GM19328 (cell line): ENCODE measurements at regions not wholly inside any gene's neighbourhood (a gene's known extent, or its start where the extent isn't known, plus 50 kb on each side); places are given as distances from the start of the nearest gene placed in this dataset.

Experiments
- ATAC-seq: cut with Tn5 transposase; IDR thresholded peaks from one replicate; pipeline ENCODE4 v1.9.1; 2021; ENCODE audit warnings: mild to moderate bottlenecking, moderate library complexity; ENCODE audit not compliant: unreplicated experiment

DNA sequence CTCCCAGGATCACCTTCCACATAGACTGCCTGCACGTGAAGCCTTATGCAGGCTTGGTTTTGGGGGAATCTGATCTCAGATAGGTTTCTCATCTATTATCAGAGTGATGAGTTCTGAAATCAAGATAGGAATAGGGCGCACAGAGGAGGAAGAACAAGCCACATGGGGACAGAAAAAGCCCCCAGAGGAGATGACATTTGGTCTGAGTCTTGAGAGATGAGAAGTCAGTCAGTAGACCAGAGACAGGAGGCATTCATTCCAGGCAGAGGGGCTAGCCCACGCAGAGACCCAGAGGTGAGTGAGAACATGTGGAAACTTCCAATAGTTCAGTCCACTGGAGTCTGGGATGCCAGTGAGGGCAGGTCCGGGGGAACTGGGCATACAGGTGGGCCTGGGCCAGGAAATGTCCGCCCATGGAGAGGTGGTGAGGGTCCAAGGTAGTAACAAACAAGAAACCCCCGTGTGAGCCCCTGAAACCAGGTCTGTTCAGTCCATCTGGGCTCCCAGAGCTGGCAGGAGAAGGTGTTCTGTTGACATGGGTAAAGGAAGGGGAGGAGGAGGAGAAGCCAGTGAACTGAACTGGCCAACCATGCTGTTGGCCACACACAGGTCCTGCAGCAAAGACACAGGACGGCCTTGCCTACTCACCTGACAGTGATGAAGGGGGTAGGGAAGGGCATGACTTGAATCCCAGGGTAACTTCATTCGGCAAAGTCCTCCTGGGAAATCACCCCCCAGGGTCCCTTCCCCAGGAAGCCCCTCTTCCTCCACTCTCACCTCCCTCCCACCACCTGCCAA, 69.3 kb upstream of the SMNDC1 start:
- no peak for ATAC-seq

DNA sequence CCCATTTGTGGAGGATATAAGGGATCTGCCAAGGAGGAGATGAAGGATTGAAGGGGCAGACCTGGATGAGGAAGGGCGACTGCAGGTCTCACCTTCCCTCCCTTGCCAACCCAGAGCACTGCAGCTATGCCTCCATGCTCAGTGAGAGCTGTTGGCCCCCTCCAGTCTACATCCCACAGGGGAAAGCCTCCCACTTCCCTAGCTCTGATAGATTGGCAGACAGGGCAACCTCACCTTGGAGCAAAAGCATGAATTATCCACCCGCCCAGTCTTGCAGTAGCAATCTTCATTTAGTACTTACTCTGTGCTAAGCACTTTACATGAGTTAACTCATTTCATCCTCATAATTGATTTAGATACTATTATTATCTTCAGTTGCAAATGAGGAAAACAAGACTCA, 70.4 kb upstream of the SMNDC1 start:
- no peak for ATAC-seq

DNA sequence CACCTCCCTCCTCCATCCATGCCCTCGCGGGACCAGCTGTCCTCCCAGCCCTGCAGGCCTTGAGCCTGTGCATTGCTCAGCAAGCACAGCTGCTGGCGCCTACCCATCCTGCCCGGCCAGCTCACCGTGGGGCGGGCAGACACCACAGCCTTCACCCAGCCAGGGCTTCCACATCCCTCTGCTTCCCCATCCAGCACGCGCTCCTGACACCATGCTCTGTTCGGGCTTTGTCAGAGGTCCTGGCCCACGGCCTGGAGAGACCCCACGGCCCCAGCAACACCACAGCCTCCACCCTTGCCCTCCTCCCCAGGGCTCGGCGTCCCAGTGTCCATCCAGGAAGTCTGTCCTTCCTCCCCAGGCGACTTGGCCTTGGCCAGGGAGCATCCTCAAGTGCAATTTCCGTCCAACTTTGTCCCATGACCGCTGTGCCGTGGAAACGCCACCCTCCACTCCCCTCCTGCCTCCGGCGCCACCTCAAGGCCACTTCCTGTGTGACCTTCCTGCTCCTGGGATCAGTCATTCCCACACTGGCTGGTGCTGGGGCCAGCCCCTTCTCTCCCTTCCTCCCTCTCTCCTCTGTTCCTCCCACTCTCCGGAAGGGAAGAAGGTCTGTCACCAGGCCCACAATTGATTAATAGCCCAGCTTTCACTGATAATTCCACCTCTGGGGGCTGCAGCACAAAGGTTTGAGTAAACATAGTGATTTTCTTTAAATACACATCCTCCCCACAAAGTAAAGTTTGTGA, 71.5 kb upstream of the SMNDC1 start:
- ATAC-seq = no peak

DNA sequence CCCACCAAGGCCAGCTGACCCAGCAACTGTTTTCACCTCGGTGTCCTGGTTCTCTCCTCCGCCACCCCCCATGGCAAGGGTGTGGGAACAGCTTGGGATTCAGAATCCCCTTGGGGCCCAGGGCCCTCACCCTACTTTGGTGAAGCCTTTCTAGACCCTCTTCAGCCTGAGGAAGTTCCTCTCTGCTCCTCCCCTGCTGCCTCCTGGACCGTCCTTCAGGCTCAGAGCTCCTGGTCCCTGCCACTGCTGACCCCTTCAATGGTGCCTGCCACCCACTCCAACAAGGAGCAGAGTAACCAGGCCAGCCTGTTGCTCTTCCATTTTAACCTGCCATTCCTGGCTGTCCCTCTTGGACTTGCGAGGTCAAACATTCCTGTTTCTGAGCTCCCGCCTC, 72.0 kb upstream of the SMNDC1 start:
- ATAC-seq = no peak

DNA sequence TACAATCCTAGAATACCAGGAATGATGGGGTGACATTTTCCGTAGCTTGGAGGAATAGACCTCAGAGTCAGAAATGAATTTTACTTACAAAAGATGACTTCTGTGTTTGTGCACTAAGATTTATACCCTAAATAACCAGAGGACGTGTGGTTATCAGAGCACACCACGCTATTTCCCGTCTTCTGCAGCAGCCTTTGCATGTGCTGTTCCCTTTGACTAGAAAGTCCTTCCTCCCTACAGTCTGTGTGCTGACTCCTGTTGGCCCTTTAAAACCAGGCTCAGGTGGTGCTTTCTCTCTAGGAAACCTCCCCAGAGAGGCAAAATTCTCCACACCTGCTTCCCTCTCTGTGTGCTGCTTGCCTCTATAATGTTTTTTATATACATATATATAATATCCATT, 73.3 kb upstream of the SMNDC1 start:
- ATAC-seq = no peak

DNA sequence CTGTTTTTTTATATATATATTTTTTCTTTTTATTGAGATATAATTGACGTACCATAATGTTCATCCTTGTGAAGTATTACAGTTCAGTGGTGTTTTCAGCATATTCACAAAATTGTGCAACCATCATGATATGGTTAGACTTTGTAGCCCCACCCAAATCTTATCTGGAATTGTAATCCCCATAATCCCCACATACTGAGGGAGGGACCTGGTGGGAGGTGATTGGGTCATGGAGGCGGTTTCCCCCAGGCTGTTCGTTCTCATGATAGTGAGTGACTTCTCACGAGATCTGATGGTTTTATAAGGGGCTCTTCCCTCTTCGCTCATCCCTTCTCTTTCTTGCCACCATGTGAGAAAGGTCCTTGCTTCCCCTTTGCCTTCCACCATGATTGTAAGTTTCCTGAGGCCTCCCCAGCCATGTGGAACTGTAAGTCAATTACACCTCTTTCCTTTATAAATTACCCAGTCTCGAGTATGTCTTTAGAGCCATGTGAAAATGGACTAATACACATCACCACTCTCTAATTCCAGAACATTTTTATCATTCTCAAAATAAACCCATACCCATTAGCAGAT, 73.9 kb upstream of the SMNDC1 start:
- no peak for ATAC-seq

DNA sequence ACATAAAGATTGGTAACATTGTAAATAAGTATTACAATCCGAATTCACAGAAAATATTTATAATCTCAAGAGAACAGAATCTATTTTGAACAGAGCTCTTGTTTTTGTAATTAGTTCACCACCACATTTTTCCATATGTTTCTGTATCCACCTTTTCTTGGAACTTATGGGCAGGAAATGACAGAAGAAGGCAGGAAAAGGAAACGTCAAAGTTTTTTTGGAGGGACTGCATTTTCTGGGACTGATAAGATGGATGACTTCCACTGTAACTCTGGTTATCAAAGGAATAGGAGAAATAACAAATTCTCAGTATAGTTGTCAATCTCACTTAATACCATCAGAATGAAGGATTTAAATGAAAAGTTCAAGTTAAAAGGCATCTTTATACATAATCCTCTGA, 75.1 kb upstream of the SMNDC1 start:
- ATAC-seq = no peak

DNA sequence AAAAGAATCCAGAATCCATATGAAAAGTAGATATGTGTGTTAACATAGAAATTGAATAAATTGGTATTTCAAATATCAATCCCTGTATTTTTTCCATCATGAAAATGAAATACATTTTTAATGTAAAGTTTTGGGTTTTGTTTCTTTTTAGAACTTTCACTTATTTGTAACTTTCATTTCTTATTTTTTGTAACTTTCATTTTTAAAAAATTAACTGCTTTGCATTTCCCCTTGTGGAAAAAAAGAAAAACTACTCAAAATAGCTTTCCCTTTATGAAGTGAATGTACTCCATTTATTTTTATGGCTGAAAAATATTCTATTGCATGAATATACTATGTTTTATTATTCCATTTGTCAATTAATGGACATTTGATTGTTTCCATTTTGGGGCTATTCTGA, 75.6 kb upstream of the SMNDC1 start:
- no peak for ATAC-seq

DNA sequence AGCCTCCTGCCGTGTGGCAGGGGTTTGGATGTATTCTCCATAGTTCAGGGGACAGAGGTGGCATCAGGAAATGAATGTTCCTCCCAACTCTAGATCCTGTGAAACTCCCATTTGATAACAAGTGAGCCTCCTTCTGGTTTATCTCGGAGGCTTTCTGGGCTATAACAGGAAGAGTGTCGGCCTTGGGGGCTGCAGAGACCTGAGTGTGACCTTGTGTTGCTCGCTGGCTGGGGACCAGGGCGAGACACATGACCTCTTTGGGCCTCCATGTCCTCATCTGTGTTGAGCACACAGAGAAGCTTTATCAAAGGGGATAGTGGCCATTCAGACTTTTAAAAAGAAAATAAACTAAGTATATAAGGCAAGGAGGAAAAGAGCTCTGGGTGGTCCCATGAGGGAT, 78.0 kb upstream of the SMNDC1 start:
- ATAC-seq = no peak

DNA sequence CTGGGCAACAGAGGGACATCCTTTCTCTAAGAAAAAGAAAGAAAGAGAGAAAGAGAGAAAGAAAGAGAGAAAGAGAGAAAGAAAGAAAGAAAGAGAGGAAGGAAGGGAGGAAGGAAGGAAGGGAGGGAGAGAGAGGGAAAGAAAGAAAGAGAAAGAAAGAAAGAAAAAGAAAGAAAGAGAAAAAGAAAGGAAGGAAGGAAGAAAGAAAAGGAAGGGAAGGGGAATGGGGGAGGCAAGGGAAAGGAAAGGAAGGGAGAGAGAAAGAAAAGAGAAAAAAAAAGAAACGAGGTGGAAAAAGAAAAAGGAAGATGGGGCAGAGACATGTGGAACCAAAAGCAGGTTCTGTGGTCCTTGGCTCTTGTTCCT, 82.9 kb upstream of the SMNDC1 start:
- ATAC-seq = no peak

DNA sequence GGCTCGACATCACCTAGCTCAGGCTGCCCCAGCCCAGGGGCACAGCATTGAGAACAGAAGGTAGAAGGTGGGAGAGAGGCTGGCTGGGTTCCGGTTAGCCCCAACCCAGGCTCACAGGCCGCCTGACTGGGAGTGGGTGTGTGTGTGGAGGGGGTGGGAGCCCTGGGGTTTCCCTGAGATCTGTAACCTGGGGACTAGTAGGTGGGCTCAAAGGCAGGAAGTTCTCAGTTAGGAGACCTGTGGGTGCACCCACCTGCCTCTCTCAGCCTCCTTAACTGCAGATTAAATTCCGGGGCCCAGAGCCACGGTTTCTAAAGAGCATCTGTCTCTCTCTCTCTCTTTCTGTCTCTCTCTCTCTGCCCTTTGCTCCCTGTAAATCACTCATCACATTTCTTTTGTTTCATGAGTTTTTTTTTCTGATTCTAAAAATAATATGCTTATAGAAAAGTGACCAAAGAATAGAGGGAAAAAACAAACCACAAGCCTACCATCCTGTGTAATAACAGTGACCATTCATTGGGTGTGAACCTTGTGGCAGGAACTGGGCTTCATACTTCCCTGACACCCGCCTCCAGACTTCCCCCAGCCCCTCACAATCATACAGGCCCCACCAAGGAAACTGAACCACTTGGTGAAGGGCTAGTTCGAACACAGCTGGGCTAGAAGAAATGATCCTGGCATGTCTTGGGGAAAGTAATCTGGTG, 83.4 kb upstream of the SMNDC1 start:
- peak; percentile 82 for ATAC-seq

DNA sequence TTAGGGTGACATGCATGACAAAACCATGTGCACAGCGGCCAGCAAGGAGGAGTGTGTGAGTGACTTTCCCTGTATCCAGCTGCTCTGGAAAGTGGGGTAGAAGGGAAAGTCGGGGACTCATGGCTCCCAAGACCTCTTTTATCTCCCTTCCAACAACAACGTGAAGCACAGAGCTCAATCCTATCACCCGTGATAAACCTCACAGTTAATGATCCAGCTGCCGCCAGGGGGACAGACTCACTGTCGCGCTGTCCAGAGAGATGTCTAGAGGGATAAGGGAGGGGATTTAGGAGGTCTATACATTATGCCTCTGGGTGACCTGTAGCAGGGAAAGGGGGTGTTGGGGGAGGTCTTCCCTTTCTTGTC, 84.0 kb upstream of the SMNDC1 start:
- ATAC-seq = no peak

DNA sequence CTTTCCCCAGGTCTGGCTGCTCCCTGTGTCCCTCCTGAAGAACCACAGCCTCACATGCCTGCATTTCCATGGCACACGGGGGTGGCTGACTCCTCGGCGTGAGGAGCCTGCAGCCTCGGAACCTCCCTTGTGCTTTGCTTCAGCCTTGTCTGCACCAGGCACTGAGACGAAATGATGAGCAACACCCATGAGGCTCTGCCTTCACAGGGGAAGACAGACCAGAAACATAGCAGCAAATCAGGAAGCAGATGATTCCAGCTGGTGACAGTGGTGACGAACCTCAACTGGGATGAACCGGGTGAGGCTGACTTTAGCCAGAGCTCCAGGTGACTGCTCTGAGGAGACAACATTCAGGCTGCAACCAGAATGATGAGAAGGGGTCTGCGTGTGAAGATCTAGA, 84.5 kb upstream of the SMNDC1 start:
- ATAC-seq = no peak

DNA sequence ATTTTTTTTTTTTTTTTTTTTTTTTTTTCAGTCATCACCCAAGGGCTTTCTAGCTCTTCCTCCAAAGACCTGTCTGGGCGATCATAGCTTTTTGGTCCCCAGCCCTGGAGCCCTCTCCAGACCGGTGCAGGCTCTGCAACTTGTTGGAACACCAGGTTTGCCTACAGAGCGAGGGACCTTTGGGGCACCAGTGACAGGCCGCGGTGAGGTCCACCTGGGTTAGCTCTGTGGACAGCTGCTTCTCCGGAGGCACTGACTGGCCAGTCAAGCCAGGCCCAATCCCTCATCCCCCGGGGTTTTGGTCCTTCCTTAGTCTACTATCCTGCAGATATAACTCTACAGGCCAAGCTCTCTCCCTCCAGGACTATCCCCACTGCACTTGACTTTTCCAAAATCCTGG, 86.8 kb upstream of the SMNDC1 start:
- no peak for ATAC-seq

DNA sequence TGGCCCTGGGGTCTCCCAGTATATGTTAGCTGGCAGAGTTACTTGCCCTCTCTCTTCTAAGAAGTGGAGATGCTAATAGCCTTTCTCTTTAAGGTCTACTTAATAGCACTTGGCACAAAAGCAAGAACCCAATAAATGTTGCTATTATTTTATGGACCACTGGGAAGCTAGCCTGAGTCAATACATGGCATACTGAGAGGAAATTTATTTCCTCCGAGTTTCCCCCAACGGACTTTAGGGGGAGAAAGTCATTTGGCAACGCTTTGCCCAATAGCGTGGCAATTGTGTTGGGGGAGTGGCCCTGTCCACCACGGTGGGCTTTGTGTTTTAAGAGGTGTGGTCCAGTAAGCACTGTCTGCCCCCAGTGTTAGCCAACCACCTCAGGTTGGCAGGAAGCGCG, 87.4 kb upstream of the SMNDC1 start:
- ATAC-seq = no peak

DNA sequence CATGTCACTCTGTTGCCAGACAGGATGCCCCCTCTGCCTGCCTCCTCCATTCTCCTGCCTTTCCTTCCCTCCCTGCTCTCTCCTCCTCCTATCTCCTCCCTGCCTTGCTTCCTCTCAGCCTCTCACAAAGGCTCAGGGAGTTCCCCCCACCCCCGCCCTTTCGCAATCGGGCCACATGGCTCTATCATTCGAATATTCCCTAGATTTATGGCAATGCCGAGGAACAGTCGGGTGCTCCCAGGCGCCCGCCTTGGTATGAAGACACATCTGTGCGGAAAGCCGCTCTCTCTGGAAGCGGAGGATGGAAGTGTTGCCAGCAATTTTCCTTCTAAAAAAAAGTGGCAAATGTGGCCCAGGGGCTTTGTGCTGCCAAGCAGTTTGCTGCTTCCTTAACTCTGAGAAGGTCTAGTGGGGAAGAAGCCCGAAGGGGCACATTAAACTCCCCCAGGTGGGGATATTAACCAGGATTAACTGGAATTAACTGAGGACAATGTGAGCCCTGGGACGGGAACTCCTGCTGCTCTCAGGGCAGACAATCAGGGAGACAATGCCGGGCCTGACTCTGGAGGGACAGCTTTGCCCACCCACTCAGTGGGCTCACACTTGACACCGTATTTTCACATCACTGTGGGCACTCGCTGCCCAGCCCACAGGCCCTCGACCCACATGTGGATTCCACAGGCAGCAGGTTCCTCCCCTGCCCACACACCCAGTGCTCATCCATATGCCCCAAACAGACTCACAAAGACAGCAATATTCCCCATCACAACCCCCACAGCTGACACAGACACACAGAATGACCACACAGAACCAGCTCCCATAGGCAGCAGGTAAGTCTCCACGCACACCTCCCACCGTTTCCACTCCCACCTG, 88.4 kb upstream of the SMNDC1 start:
- ATAC-seq = no peak

DNA sequence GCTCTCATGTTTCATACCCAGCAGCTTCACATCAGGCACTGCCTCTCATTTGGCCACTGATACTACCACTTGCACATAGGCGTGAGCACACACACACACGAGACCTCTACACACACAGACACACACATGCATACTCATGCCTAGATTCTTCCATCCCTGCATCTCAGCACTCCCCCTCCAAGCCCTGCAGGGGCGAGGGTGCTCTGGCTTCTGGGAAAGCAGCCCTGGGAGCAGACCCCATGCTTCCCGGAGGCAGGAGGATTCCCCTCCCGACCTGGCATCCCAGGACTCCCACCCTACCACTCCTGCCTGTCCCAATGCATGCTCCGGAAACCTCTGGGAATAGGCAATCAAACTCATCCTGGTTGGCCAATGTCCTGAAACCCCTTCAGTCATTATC, 89.1 kb upstream of the SMNDC1 start:
- no peak for ATAC-seq

DNA sequence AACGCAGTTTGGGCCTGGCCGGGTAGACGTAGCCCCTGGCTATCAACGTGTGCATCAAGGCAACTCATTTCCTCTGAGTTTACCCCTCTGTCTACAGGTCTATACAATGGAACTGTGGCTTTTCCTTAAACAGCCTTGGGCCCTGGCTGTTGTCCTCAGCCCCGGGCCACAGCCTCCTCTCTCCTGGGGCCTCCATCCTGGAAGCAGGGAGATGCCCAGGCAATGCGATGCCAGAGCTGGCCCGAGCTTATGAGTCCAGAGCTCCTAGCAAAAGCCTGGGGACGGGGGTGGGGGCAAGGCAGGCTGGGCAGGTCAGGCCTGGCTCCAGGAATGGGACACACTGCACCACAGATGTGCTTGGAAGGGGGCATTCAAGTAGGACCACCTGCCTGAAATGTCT, 89.6 kb upstream of the SMNDC1 start:
- no peak for ATAC-seq

DNA sequence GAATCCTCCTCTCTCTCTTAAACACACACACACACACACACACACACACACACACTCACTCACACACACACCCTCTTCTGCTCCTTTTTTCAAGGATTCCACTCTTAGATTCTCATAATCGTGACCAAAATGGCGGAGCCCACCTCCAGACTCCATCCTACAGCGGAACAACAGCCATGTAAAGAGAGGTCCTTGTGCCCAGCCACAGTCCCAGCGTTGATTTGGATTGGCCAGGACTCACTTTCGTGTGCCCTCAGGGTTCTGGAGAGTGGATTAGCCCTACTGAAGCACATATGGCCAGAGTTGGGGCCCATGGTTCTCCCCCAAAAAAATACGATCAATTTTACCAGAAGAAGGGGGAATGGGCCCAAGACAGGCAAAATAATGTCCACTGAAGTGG, 90.2 kb upstream of the SMNDC1 start:
- no peak for ATAC-seq

DNA sequence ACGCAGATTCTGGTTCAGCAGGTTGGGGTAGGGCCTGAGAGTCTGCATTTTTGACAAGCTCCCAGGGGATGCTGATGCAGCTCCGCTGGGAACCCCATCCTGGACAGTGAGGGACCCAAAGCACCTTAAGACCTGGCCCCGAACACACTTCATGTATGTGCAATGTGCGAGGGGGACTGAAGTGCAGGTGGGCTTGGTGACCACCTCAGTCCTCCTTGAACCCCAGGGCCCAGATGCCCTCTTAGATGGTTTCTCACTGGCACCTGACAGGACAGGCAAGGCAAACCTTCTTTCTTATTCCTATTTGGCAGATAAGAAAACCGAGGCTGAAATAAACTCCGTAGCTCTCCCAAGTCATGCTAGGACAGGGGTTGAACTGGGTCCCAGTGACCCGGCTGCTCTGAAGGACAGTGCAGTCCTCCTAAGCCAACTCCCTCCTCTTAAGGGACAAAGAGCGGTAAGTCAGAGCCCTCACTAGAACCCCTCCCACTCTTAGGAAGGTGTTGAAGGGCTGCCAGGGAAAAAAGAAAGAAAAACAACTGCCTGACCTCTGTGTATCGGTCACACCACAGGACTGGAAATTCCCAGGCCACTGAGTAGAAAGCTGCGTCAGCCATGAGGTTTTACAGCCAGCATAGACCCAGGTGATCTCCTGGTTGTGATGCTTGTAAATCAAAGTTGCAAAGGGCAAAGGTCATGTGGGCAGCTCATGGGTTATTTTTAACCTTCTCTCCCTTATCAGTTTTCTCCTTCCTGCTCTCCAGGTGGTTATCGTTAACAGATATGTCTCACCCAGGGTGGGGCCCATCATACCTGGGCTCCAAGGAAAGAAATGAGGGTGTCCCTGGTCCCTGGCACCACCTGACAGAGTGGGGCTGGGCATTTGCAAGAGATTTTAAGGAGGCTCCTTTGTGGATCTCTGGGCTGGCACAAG, 90.9 kb upstream of the SMNDC1 start:
- ATAC-seq = peak; percentile 62
